NB4 (cell line): ENCODE measurements at regions not wholly inside any gene's neighbourhood (a gene's known extent, or its start where the extent isn't known, plus 50 kb on each side); places are given as distances from the start of the nearest gene placed in this dataset.

Experiments
- CTCF ChIP-seq: IDR thresholded peaks from one replicate; pipeline ENCODE4 v1.5.1; 2012; ENCODE audit warnings: low read depth, low read length
- MAX ChIP-seq: IDR thresholded peaks from 2 replicates; pipeline ENCODE4 v1.6.1; 2011; ENCODE audit warnings: low read depth, low read length
- MYC ChIP-seq: IDR thresholded peaks from 2 replicates; pipeline ENCODE4 v1.6.1; 2011; ENCODE audit warnings: low read depth, low read length
- POLR2A ChIP-seq: IDR thresholded peaks from 2 replicates; pipeline ENCODE4 v1.6.1; 2011; ENCODE audit warnings: mild to moderate bottlenecking; ENCODE audit not compliant: insufficient read length; ENCODE audit errors: extremely low read depth

GRCh38 chr6:97822632-97823031 is 539.6 kb upstream of the MMS22L start:
- no peak for TF ChIP-seq CTCF
- no peak for TF ChIP-seq POLR2A
- TF ChIP-seq MAX: no peak
- no peak for TF ChIP-seq MYC
